ENCODE measurements at regions not wholly inside any gene's neighbourhood (a gene's known extent, or its start where the extent isn't known, plus 50 kb on each side); places are given as distances from the start of the nearest gene placed in this dataset.

DNA sequence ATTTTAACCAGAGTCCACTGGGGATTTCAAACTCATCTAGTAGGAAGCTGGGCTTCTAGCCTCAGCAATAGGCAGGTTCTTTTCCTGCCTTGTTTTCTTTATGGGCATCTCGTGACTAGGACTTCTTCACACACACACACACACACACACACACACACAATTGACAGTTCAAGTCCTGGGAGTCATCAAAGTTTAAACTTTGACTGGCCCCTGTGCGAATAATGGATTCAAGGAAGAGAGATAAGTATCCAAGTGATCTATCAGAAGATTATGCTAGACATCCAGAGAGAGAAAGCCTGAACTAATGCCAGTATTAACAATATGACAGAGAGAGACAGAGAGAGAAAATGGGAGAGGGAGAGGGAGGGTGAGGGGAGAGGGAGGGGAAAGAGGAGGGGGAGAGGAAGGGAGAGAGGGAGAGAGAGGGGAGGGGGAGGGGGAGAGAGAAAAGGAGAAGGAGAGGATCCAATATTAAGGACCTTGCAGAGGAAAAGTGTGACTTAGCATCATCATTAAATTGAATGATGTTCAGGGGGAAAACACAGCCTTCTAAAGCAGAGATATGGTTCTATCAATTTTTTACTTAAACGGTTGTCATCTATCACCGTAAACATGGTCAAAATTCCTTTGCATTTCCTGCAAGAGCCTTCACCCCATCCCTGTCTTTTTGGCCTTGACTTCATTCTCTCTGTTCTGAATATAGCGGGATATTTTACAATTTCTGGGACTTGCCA, 327.6 kb upstream of the ZEB2 start:
- TF ChIP-seq POLR2AphosphoS5 (IDR thresholded peaks at IDR 0.05; ENCODE audit: low read depth) (no peak), EZH2 (IDR thresholded peaks at IDR 0.05; ENCODE audit: low read depth, unreplicated experiment) (no peak)
- TF ChIP-seq, protein P1, sequence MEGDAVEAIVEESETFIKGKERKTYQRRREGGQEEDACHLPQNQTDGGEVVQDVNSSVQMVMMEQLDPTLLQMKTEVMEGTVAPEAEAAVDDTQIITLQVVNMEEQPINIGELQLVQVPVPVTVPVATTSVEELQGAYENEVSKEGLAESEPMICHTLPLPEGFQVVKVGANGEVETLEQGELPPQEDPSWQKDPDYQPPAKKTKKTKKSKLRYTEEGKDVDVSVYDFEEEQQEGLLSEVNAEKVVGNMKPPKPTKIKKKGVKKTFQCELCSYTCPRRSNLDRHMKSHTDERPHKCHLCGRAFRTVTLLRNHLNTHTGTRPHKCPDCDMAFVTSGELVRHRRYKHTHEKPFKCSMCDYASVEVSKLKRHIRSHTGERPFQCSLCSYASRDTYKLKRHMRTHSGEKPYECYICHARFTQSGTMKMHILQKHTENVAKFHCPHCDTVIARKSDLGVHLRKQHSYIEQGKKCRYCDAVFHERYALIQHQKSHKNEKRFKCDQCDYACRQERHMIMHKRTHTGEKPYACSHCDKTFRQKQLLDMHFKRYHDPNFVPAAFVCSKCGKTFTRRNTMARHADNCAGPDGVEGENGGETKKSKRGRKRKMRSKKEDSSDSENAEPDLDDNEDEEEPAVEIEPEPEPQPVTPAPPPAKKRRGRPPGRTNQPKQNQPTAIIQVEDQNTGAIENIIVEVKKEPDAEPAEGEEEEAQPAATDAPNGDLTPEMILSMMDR (conservative IDR thresholded peaks at IDR 0.05; ENCODE audit: low read depth in 2 of 2), result no peak
- TF ChIP-seq, protein P2, sequence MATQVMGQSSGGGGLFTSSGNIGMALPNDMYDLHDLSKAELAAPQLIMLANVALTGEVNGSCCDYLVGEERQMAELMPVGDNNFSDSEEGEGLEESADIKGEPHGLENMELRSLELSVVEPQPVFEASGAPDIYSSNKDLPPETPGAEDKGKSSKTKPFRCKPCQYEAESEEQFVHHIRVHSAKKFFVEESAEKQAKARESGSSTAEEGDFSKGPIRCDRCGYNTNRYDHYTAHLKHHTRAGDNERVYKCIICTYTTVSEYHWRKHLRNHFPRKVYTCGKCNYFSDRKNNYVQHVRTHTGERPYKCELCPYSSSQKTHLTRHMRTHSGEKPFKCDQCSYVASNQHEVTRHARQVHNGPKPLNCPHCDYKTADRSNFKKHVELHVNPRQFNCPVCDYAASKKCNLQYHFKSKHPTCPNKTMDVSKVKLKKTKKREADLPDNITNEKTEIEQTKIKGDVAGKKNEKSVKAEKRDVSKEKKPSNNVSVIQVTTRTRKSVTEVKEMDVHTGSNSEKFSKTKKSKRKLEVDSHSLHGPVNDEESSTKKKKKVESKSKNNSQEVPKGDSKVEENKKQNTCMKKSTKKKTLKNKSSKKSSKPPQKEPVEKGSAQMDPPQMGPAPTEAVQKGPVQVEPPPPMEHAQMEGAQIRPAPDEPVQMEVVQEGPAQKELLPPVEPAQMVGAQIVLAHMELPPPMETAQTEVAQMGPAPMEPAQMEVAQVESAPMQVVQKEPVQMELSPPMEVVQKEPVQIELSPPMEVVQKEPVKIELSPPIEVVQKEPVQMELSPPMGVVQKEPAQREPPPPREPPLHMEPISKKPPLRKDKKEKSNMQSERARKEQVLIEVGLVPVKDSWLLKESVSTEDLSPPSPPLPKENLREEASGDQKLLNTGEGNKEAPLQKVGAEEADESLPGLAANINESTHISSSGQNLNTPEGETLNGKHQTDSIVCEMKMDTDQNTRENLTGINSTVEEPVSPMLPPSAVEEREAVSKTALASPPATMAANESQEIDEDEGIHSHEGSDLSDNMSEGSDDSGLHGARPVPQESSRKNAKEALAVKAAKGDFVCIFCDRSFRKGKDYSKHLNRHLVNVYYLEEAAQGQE (IDR thresholded peaks at IDR 0.05; ENCODE audit: unreplicated experiment), result no peak

All from GM23338 (cell line).